Middle frontal gyrus (tissue), 1 donor: ENCODE measurements at regions not wholly inside any gene's neighbourhood (a gene's known extent, or its start where the extent isn't known, plus 50 kb on each side); places are given as distances from the start of the nearest gene placed in this dataset.
A peak's percentile ranks its signal among the peaks of the same experiment; 100 is the strongest.

Source experiments
- DNase-seq: peaks from one replicate; pipeline ENCODE4 v3.0.0-alpha.2; 2015; ENCODE audit warnings: low spot score; ENCODE audit errors: extremely low spot score

- no peak for DNase-seq
These were observed 58.8 kb upstream of the BTN3A2 start for GRCh38 chr6:26306232-26306631.

- DNase-seq: no peak
These were observed 57.1 kb upstream of the BTN3A2 start for GRCh38 chr6:26307850-26308249.

GRCh38 chr6:26309731-26310142 lies 55.3 kb upstream of the BTN3A2 start:
- DNase-seq: no peak

- DNase-seq: no peak
These were observed 54.0 kb upstream of the BTN3A2 start for GRCh38 chr6:26311012-26311384.

- peak; percentile 54 for DNase-seq
These were observed 53.5 kb upstream of the BTN3A2 start for GRCh38 chr6:26311385-26312095.

- DNase-seq: no peak
These were observed 52.9 kb upstream of the BTN3A2 start for GRCh38 chr6:26312096-26312463.

- peak; percentile 63 for DNase-seq
These were observed 52.2 kb upstream of the BTN3A2 start for GRCh38 chr6:26312501-26313397.
